HG03025 (cell line): ENCODE measurements at regions not wholly inside any gene's neighbourhood (a gene's known extent, or its start where the extent isn't known, plus 50 kb on each side); places are given as distances from the start of the nearest gene placed in this dataset.

ENCODE experiments used
- ATAC-seq: cut with Tn5 transposase; IDR thresholded peaks from one replicate; pipeline ENCODE4 v1.9.1; 2021; ENCODE audit warnings: mild to moderate bottlenecking, moderate library complexity; ENCODE audit not compliant: unreplicated experiment, low FRiP score

GRCh38 chr2:225971433-225971832, 571.9 kb downstream of the NYAP2 start:
- no peak for ATAC-seq

- ATAC-seq: no peak
Observed at GRCh38 chr2:225948903-225949302, 549.4 kb downstream of the NYAP2 start.

GRCh38 chr2:225938991-225939390, 539.5 kb downstream of the NYAP2 start:
- no peak for ATAC-seq

GRCh38 chr2:225937625-225938187, 538.2 kb downstream of the NYAP2 start:
- no peak for ATAC-seq

GRCh38 chr2:225932811-225933413, 533.4 kb downstream of the NYAP2 start:
- no peak for ATAC-seq

GRCh38 chr2:225930687-225931086, 531.2 kb downstream of the NYAP2 start:
- ATAC-seq: no peak

GRCh38 chr2:225920621-225921220, 521.2 kb downstream of the NYAP2 start:
- ATAC-seq: no peak

- no peak for ATAC-seq
Observed at GRCh38 chr2:225916692-225917091, 517.2 kb downstream of the NYAP2 start.

- no peak for ATAC-seq
Observed at GRCh38 chr2:225911019-225911418, 511.5 kb downstream of the NYAP2 start.

GRCh38 chr2:225895126-225895525, 495.6 kb downstream of the NYAP2 start:
- no peak for ATAC-seq

GRCh38 chr2:225894236-225894980, 494.9 kb downstream of the NYAP2 start:
- no peak for ATAC-seq

GRCh38 chr2:225893151-225893550, 493.6 kb downstream of the NYAP2 start:
- ATAC-seq: no peak

GRCh38 chr2:225891771-225892170, 492.3 kb downstream of the NYAP2 start:
- ATAC-seq: no peak

- no peak for ATAC-seq
Observed at GRCh38 chr2:225891013-225891412, 491.5 kb downstream of the NYAP2 start.

- peak; percentile 59 for ATAC-seq
Observed at GRCh38 chr2:225889452-225889851, 489.9 kb downstream of the NYAP2 start.

GRCh38 chr2:225867071-225867470, 467.6 kb downstream of the NYAP2 start:
- ATAC-seq: no peak

GRCh38 chr2:225865468-225865867, 466.0 kb downstream of the NYAP2 start:
- ATAC-seq: no peak

- ATAC-seq: no peak
Observed at GRCh38 chr2:225864394-225864793, 464.9 kb downstream of the NYAP2 start.

GRCh38 chr2:225842939-225843338, 443.4 kb downstream of the NYAP2 start:
- no peak for ATAC-seq

- no peak for ATAC-seq
Observed at GRCh38 chr2:225841314-225841713, 441.8 kb downstream of the NYAP2 start.

GRCh38 chr2:225837328-225837727, 437.8 kb downstream of the NYAP2 start:
- ATAC-seq: no peak
